HCT116 (cell line): ENCODE measurements at regions not wholly inside any gene's neighbourhood (a gene's known extent, or its start where the extent isn't known, plus 50 kb on each side); places are given as distances from the start of the nearest gene placed in this dataset.

Experiments used
- ATF3 ChIP-seq: IDR thresholded peaks from 2 replicates; pipeline ENCODE4 v1.6.1; 2012
- CBX3 ChIP-seq: IDR thresholded peaks from 2 replicates; pipeline ENCODE4 v1.6.1; 2012; ENCODE audit warnings: low read depth
- CEBPB ChIP-seq: IDR thresholded peaks from 2 replicates; pipeline ENCODE4 v1.6.1; 2012; ENCODE audit warnings: low read depth
- CTCF ChIP-seq, 3 experiments: fragments of 200-600 bp in 1 of 3; sonication (generic) in 1 of 3; IDR thresholded peaks in 2 of 3; conservative IDR thresholded peaks in 1 of 3; 2 replicates each; pipeline ENCODE4 v1.5.1; 2012 to 2017; ENCODE audit warnings: low read depth in 2 of 3, low read length in 2 of 3, antibody characterized with exemption in 1 of 3, borderline replicate concordance in 1 of 3, control low read depth in 1 of 3, mild to moderate bottlenecking in 1 of 3, mixed read lengths in 1 of 3, mixed run types in 1 of 3, moderate library complexity in 1 of 3; ENCODE audit not compliant: insufficient read depth in 1 of 3
- JUND ChIP-seq: IDR thresholded peaks from 2 replicates; pipeline ENCODE4 v1.6.1; 2012
- MAX ChIP-seq: IDR thresholded peaks from 2 replicates; pipeline ENCODE4 v1.6.1; 2012
- POLR2A ChIP-seq: IDR thresholded peaks from 2 replicates; pipeline ENCODE4 v1.7.0; 2011; ENCODE audit warnings: borderline replicate concordance; ENCODE audit not compliant: insufficient read depth, insufficient read length; ENCODE audit errors: extremely low read depth
- POLR2AphosphoS5 ChIP-seq: IDR thresholded peaks from 2 replicates; pipeline ENCODE4 v1.6.1; 2011; ENCODE audit warnings: mild to moderate bottlenecking, low read depth, low read length, moderate library complexity
- RAD21 ChIP-seq: IDR thresholded peaks from 2 replicates; pipeline ENCODE4 v1.6.1; 2012; ENCODE audit warnings: low read depth, mild to moderate bottlenecking
- REST ChIP-seq: IDR thresholded peaks from 2 replicates; pipeline ENCODE4 v1.6.1; 2012; ENCODE audit warnings: low read depth
- YY1 ChIP-seq: IDR thresholded peaks from 2 replicates; pipeline ENCODE4 v1.6.1; 2011; ENCODE audit warnings: low read length, low read depth, moderate library complexity, mild to moderate bottlenecking; ENCODE audit not compliant: insufficient replicate concordance; ENCODE audit errors: extremely low read depth
- ZNF274 ChIP-seq: fragments of 200-500 bp; sonication (Bioruptor generic); IDR thresholded peaks from 2 replicates; pipeline ENCODE4 v1.6.1; 2014; ENCODE audit warnings: mild to moderate bottlenecking, low read depth, low read length, inconsistent platforms

- TF ChIP-seq CTCF (IDR thresholded peaks at IDR 0.05 in 2 of 3, conservative IDR thresholded peaks at IDR 0.05 in 1 of 3; ENCODE audit: borderline replicate concordance in 1 of 3, insufficient read depth in 1 of 3, low read depth in 2 of 3, low read length in 2 of 3) (no peak), POLR2A (no peak), REST (no peak), RAD21 (no peak), POLR2AphosphoS5 (no peak), ZNF274 (no peak), YY1 (no peak), JUND (no peak), MAX (no peak), CEBPB (no peak), ATF3 (no peak), CBX3 (no peak)
Measured at GRCh38 chr5:4363045-4363444, 767.4 kb downstream of the IRX1 start.
